ENCODE measurements at regions not wholly inside any gene's neighbourhood (a gene's known extent, or its start where the extent isn't known, plus 50 kb on each side); places are given as distances from the start of the nearest gene placed in this dataset.

DNA sequence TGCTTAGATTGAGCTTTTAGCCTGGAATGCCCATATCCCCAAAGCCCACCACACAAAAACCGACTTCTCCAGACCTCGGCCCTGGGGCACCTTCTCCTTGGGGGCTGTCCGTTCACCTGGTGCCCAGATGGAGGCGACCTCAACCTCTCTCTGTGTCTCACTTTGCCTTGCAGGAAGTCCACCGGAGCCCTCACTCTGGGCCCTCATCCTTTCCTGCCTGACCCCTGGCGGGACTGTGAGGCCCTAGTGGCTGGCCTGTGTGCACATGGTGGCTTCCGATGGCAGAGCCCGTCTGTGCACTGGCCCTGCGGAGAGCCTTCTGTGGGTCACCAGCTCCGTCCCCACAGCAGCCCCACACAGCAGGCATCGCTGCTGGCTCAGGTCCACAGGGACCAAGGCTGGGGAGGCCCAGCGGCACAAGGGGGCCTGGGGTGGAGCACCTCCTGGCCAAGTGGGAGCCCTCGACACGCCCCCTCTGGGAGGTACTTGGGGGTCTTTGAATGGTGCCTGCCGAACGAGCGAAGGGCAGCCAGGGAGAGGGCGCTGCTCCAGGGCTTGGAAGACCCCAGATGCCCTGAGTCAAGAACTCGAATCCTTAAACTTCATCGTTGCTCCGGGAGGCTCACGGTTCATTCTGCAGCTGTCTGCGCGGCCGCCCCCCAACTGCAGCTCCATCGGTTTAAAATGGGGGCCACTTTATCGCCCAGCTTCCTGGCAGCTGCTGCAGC, 97.2 kb upstream of the ADRA2C start:
- Histone ChIP-seq H3K9me3 (ENCODE audit: severe bottlenecking) (no peaks in the 10 kb centered on the region), H3K36me3 (ENCODE audit: low read depth) (no peaks in the 10 kb centered on the region), H3K4me3 (ENCODE audit: severe bottlenecking) (no peak overlapping the region), H3K27me3 (ENCODE audit: insufficient read depth, poor library complexity, severe bottlenecking) (peaks cover 2% of the 10 kb centered on the region), H3K4me1 (ENCODE audit: insufficient read depth, poor library complexity, severe bottlenecking) (no peaks in the 10 kb centered on the region), H3K27ac (ENCODE audit: poor library complexity, severe bottlenecking) (no peak overlapping the region)
- no peak for DNase-seq (ENCODE audit: low spot score)
- TF ChIP-seq, protein P1, sequence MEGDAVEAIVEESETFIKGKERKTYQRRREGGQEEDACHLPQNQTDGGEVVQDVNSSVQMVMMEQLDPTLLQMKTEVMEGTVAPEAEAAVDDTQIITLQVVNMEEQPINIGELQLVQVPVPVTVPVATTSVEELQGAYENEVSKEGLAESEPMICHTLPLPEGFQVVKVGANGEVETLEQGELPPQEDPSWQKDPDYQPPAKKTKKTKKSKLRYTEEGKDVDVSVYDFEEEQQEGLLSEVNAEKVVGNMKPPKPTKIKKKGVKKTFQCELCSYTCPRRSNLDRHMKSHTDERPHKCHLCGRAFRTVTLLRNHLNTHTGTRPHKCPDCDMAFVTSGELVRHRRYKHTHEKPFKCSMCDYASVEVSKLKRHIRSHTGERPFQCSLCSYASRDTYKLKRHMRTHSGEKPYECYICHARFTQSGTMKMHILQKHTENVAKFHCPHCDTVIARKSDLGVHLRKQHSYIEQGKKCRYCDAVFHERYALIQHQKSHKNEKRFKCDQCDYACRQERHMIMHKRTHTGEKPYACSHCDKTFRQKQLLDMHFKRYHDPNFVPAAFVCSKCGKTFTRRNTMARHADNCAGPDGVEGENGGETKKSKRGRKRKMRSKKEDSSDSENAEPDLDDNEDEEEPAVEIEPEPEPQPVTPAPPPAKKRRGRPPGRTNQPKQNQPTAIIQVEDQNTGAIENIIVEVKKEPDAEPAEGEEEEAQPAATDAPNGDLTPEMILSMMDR (IDR thresholded peaks at IDR 0.05; ENCODE audit: poor library complexity, severe bottlenecking): no peak
- ATAC-seq (ENCODE audit: low read depth): no peak

DNA sequence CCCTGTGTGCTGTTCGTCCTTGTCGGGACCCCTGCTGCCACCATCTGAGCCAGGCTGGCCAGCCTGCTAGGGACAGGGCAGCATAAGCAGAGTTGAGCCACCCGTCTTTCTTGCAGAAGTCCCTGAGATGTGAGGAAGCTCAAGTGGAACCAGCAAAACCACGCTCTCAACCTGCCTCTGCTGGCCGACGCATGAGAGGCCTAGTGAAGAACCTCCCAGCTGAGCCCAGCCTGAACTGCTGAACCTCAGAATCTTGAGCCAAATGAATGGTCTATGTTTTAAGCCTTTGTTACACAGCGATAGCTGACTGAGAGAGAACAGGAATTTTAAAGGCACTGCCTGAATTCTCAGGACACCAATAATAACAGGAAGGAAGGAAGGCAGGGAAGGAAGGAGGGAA, 98.9 kb upstream of the ADRA2C start:
- DNase-seq (ENCODE audit: low spot score) (no peak), ATAC-seq (ENCODE audit: low read depth) (no peak)
- TF ChIP-seq, protein P1 (IDR thresholded peaks at IDR 0.05; ENCODE audit: poor library complexity, severe bottlenecking): no peak
- Histone ChIP-seq H3K4me3 (ENCODE audit: severe bottlenecking) (no peak overlapping the region), H3K9me3 (ENCODE audit: severe bottlenecking) (no peaks in the 10 kb centered on the region), H3K4me1 (ENCODE audit: insufficient read depth, poor library complexity, severe bottlenecking) (no peaks in the 10 kb centered on the region), H3K36me3 (ENCODE audit: low read depth) (no peaks in the 10 kb centered on the region), H3K27me3 (ENCODE audit: insufficient read depth, poor library complexity, severe bottlenecking) (peaks cover 4% of the 10 kb centered on the region), H3K27ac (ENCODE audit: poor library complexity, severe bottlenecking) (no peak overlapping the region)

DNA sequence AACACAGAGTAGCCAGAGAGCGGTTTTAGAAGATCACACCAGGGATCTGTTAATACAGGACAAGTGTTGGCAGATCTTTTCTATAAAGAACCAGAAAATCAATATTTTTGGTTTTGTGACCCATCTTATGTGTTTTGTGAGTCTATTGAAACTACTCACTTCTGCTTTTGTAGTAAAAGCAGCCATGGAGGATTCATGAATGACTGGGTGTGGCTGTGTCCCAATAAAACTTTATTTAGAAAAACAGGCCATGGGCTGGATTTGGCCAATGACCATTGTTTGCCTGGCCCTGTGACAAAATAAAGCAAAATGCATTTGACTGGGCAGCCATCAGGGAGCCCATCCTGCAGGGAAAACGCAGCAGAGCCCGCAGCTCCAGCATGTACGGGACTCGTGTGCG, 99.9 kb upstream of the ADRA2C start:
- ATAC-seq (ENCODE audit: low read depth) (no peak), DNase-seq (ENCODE audit: low spot score) (no peak)
- no peaks in the 10 kb centered on the region for H3K36me3 ChIP-seq (ENCODE audit: low read depth)
- TF ChIP-seq, protein P1 (IDR thresholded peaks at IDR 0.05; ENCODE audit: poor library complexity, severe bottlenecking): no peak
- H3K4me1 ChIP-seq (ENCODE audit: insufficient read depth, poor library complexity, severe bottlenecking): no peaks in the 10 kb centered on the region
- peaks cover 8% of the 10 kb centered on the region for H3K27me3 ChIP-seq (ENCODE audit: insufficient read depth, poor library complexity, severe bottlenecking)
- no peak overlapping the region for H3K27ac ChIP-seq (ENCODE audit: poor library complexity, severe bottlenecking)
- no peaks in the 10 kb centered on the region for H3K9me3 ChIP-seq (ENCODE audit: severe bottlenecking)
- no peak overlapping the region for H3K4me3 ChIP-seq (ENCODE audit: severe bottlenecking)

DNA sequence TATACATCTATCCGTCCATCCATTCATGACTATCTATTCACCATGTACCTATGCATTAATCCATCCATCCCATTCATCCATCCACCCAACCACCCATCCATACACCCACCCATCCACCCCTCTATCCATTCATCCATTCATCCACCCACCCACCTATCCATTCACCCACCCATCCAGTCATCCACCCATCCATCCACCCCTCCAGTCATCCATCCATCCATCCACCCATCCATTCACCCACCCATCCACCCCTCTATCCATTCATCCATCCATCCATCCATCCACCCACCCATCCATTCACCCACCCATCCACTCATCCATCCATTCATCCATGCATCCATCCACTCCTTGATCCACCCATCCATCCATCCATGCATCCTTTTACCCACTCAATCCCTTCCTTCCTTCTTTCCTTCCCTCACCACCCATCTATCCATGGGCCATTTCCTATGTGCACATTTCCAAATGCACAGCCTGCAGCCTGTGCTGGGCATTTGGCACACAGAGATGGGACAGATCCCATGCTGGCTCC, 100.8 kb upstream of the ADRA2C start:
- Histone ChIP-seq H3K4me3 (ENCODE audit: severe bottlenecking) (no peak overlapping the region), H3K9me3 (ENCODE audit: severe bottlenecking) (no peaks in the 10 kb centered on the region), H3K36me3 (ENCODE audit: low read depth) (no peaks in the 10 kb centered on the region), H3K27ac (ENCODE audit: poor library complexity, severe bottlenecking) (no peak overlapping the region), H3K27me3 (ENCODE audit: insufficient read depth, poor library complexity, severe bottlenecking) (peaks cover 11% of the 10 kb centered on the region), H3K4me1 (ENCODE audit: insufficient read depth, poor library complexity, severe bottlenecking) (no peaks in the 10 kb centered on the region)
- ATAC-seq (ENCODE audit: low read depth): no peak
- DNase-seq (ENCODE audit: low spot score): no peak
- TF ChIP-seq, protein P1 (IDR thresholded peaks at IDR 0.05; ENCODE audit: poor library complexity, severe bottlenecking): no peak

DNA sequence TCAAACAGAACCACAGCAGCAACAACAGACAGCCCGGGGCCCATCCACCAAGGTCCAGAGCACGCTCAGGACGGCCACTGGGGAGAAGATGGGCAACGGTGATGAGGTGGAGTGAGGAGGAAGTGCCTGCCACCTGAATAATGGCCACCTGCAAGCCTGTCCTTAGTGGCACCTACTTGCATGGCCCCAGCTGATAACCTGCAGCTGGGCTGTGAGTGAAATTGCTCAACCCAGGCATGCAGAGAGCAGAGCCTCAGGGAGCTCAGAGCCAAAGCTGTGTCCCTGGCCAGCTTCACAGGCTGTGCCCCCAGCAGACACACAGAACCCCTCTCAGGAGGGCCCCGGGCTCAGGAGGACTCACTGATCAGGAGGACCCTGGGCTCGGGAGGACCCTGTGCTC, 102.4 kb upstream of the ADRA2C start:
- H3K27me3 ChIP-seq (ENCODE audit: insufficient read depth, poor library complexity, severe bottlenecking): peaks cover 24% of the 10 kb centered on the region
- no peaks in the 10 kb centered on the region for H3K4me1 ChIP-seq (ENCODE audit: insufficient read depth, poor library complexity, severe bottlenecking)
- H3K36me3 ChIP-seq (ENCODE audit: low read depth): no peaks in the 10 kb centered on the region
- H3K4me3 ChIP-seq (ENCODE audit: severe bottlenecking): no peak overlapping the region
- ATAC-seq (ENCODE audit: low read depth) (no peak), DNase-seq (ENCODE audit: low spot score) (no peak)
- H3K27ac ChIP-seq (ENCODE audit: poor library complexity, severe bottlenecking): no peak overlapping the region
- TF ChIP-seq, protein P1 (IDR thresholded peaks at IDR 0.05; ENCODE audit: poor library complexity, severe bottlenecking): no peak
- H3K9me3 ChIP-seq (ENCODE audit: severe bottlenecking): no peaks in the 10 kb centered on the region
